HG03520 (cell line): ENCODE measurements at regions not wholly inside any gene's neighbourhood (a gene's known extent, or its start where the extent isn't known, plus 50 kb on each side); places are given as distances from the start of the nearest gene placed in this dataset.
"Not testable (repeated sequence)": the region's sequence is repeated elsewhere in the genome, so short reads cannot be mapped to it uniquely, and the experiment has no call there.

Experiments used
- ATAC-seq: cut with Tn5 transposase; IDR thresholded peaks from one replicate; pipeline ENCODE4 v1.9.1; 2021; ENCODE audit warnings: mild to moderate bottlenecking, moderate library complexity; ENCODE audit not compliant: unreplicated experiment

DNA sequence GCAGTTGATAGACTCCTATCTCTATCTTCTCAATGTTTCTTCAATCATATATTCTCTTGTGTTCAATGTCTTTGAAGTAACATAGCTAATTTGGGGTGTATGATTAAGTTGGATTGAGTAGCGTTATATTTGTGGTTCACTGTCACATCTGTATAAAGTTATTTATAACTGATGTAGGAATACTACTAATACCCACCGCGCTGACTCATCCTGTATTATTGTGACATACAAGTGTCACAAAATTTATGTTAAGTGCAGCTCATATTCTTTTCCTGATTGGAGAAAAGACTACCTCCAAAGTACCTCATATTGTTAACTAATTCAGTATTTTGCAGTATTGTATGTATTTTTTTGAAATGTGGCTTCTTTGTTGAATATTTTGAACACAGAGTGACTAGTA, 940.8 kb downstream of the SLC6A15 start:
- ATAC-seq: no peak

DNA sequence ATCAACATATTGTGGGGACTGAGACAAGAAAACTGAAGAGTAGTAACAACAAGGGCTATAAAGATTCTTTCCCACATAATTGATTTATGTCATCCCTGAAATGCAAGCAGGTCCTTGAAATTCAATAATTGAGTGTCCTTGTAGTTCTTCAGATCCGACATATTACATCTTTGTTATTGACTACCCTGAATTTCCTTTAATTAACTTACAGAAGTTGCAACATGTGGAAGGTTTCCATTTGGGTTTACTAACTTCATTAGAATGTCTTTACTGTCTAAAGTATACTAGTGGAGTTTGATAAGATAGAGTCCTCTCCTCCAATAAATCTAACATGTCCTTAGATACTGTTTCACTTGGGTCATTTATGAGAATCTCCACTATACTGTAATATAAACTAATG, 951.8 kb downstream of the SLC6A15 start:
- no peak for ATAC-seq

DNA sequence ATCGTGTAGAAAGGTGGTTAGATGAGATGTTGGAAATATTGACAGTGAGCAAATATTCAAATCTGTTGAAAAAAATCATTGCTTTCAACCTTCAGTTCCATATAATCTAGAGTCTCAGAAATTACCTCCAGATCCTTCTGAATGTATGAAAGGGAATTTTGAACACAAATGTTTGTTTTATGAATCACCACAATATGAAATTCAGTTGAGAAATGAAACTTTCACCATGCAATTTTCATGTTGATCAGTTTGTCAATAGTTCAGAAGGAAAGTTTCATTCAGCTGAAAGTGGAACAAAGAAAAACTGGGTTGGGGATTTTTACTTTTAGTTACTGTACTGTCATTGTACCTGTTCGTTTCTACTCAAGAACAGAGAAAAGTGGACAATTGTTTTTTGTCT, 953.6 kb downstream of the SLC6A15 start:
- no peak for ATAC-seq

DNA sequence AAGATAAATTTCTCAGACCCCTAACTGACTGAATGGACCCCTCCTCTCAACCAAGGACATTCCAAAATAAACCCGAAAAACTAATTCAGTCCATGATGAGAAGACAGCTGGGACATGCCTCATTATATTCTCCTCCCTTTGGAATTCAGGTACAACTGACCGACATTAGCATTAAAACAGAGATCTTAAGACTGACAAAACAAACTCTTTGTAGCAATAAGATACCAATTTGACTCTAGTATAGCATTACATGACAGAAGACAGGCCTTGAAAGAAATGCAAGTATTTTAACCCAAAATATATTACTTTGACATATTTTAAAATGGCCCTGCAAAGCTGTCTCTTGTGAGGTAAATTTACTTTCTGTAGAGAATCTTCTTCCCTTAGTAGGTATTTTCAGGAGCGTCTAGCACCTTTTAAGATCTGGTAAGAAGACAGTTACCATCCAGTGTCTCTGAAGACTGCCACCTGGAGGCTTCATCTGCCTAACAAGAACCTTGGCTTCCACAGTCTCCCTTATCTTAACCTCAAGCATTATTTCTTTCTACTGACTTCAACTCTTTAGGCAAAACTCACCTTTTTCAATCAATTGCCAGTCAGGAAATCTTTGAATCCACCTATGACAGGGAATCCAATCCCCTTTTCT, 957.5 kb downstream of the SLC6A15 start:
- no peak for ATAC-seq

DNA sequence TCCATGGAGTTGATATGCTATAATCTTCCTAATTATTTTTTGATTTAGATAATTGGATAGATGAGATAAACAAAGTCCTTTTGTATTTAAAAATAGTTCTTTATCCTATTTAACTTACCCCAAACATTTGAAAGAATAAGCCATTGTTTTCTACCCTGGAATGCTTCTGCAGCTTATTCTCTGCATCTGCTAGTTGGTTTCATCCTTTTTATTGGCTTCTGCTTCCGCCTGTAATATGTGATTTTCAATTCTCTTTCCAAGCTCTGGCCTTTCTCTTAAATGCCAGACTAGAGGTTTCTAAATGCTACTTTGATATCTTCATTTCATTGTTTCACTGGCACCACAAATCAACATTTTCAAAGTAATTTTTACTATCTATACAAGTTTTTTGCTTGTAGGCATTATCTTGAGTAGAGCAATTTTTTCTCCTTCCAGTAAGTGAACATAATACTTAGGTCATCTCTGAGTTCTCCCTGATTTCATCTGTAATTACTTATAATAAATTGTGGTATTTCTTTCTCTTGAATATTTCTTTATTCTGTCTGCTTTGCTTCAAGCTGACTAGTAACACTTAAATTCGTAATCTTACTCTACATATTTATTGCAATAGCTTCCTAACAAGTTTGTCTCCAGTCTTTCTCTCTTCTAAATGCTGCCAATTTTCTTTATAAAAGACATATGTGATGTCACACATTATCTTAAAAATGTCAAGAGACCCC, 958.4 kb downstream of the SLC6A15 start:
- ATAC-seq: no peak

DNA sequence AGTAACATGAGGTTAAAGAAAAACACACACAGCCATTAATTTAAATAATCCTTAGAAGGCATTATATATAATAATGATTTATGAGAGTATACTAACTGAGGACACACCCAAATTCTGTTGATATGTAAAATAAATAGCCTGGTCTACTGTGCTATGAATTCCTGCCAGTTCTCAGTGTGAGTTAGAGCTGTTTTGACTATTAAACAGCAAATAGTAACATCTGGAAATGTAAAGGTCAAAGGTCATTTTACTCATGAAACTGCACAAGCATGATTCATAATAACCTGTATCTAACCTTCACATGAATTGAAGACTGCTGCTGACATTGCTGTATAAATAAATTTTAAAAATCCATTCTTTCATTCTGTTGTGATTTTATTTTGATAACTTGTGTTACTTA, 966.7 kb downstream of the SLC6A15 start:
- no peak for ATAC-seq

DNA sequence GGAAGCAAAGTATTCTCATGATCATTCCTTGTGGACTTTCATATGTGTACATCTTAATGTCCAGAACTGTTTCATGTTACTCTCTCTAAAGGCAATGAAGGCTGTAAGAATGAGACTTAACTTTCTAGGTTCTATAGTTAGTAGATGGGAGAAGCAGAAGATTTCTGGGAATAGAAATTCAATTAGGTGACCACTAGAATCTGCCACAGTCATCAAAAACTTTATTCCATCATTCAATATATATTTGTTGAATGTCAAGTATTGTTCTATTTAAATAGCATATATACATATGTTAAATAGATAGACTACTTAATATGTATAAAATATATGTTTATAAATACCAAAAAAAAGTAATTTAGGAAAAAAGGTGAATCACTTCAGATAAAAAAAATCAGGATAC, 972.9 kb downstream of the SLC6A15 start:
- ATAC-seq: no peak

DNA sequence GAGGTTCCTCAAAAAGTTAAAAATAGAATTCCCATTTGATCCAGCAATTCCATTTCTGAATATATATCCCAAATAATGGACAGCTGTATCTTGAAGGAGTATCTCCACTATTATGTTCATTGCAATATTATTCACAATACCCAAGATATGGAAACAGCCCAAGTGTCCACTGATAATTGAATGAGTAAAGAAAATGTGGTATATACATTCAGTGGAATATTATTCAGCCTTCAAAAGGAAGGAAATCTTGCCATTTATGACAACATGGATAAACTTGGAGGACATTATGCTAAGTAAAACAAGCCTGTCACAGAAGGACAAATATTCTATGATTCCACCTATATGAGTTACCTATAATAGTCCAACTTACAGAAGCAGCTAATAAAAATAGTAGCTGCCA, 979.0 kb downstream of the SLC6A15 start:
- no peak for ATAC-seq

DNA sequence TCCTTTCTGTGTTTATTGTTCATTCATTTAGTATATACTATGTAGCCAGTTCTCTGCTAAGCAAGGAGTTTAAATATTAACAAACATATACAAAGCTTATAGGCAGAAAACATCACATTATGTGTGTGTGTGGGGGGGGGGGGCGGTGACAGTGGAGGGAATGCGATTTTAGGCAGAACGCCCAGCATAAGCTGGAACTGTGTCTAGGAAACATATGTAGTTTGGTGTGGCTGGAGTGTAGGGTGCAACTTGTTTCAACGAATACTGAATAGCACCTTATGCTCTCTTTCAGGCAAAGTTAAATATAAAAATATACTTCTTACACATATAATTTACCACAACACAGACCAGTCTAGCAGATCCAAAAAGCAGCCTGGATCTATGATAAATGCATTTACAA, 980.6 kb downstream of the SLC6A15 start:
- no peak for ATAC-seq

DNA sequence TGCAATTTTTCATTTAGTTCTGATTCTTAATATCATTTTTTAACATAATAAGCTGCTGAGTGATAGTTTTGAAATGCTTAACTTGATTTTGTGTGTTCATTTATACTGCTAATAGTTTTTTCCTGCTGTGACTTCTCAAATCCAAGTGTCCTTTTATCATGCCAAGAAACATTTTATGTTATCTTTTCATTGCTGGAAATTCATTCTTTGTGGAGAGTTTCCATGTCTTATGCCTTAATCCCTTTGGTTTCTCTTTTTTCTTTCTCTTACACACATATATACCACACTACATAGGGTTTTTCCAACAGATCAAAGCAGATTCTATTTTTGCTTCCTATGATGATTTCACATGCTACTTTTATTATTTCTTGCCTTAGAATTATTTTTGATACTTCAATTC, 981.1 kb downstream of the SLC6A15 start:
- no peak for ATAC-seq

DNA sequence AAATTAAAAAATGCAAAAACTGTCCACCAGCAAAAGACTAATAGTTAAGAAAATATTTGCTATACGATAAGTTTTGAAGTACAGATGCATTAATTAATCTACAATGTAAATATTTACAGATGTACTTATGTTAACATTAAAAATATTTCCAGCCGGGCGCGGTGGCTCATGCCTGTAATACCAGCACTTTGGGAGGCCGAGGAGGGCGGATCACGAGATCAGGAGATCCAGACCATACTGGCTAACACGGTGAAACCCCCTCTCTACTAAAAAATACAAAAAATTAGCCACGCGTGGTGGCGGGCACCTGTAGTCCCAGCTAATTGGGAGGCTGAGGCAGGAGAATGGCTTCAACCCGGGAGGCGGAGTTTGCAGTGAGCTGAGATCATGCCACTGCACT, 982.8 kb downstream of the SLC6A15 start:
- ATAC-seq: not testable (repeated sequence)

DNA sequence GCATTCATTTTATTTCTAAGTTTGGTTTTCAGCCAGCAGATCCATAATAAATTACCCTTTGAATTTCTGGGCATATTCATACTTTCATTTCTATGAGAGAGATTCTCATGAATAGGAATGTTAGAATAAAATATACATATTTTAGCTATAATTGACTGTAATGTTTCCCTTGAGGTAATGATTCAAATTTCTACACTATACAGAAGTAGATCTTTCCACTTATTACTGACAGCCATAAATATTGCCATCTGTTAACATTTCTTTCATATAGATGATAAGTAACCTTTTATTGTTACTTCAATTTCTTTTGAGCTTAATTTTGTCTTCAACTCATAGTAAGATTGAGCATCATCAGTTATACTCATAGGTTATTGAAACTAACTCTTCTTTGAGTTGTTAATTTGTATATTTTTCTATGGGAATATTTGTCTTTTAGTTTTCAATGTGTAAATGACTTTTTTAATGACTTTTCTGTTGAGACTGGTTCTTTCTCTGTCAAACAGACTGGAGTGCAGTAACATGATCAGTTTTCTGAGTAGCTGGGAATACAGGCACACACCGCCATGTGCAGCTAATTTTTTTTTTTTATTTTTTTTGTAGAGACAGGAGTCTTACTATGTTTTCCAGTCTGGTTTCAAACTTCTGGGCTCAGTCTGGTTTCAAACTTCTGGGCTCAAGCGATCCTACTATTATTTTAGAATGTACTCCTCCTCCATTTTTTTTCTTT, 991.6 kb downstream of the SLC6A15 start:
- ATAC-seq: no peak

DNA sequence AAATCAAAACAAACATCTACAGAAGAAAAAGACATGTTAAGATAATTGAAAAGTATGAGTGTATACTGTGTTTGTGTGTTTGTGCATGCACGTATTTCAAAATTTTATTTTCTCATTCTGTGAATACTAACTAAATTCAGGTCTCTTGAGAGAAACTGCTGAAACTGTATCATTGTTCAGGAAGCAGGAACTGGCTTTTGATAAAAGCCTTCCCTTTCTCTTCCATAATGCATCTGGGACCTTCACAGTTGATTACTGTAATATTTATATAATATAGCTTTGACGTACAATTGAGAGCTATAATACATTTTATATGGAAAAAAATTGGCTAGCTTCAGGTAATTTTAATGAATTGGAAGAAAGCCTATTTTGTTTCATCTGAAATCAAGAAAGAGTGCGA, 993.5 kb downstream of the SLC6A15 start:
- ATAC-seq: no peak

DNA sequence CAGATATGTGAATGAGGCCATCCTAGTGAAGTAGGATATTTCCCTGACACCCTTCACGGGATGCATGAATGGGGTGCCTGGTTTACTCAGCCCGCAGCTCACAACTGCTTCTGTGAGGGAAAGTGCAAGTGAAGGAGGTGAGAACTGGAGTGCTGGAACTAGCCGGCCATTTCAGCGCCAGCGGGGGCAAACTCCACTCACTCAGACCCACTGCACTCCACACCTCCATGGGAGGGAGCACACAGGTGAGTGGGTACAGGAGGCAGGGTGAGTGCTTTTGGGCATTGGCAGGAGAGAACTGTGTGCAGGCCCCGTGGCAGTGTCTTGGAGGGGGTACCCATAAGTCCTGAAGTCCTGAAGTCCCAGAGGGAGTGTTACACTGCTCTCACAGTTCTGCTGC, 1008.4 kb downstream of the SLC6A15 start:
- no peak for ATAC-seq

DNA sequence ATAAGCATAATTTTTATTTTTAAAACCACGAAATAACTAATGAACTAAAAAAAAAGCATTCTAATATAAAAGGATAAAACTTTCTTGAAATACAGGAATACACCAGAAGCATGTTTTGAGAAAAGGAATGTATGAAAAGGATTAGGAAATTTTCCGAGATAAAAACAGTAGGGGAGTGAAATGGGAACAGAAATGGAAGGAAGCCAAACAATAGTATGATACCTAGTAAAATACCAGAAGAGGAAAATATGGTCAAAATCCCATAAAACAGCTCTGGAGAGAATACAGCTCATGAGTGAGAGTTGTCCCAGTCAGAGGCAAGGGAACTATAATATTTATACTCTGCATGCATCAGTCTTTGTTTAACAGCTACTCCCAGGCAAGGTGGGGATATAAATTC, 1016.2 kb downstream of the SLC6A15 start:
- no peak for ATAC-seq

DNA sequence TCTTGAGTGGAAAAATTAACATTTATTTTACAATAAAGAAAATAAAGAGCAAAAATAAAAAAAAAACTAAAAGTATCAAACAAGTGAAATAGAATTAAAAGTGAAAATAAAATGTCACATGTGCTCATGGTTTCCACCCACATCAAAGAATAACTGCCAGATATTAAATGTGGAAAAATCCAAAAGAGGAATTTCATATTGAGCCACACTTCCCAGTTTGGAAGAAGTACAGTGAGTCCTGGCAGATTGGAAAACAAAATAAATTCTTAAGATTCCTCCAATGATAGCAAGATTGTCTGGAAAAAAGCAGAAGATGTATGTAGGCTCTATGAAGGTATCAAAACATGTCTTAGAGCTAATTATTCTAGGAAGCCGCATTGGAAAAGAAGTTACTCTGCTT, 1019.5 kb downstream of the SLC6A15 start:
- no peak for ATAC-seq

DNA sequence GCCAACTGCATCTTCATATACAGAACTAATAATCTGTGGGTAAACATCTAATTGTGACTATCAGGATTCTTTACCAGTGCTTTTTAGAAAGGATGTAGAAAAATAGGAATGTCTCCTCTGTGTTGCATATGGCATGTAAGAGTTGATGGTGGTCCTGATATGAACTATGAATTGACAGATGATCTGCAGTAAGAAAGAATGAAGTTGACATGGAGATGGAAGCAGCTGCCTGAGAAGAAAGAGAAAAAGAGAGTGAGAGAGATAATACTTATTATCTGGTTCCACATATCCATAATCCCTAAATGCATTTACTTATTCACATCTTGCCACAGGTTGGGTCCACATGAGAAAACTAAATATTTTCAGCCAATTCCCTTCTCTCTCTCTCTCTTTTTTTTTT, 1022.9 kb downstream of the SLC6A15 start:
- ATAC-seq: no peak

DNA sequence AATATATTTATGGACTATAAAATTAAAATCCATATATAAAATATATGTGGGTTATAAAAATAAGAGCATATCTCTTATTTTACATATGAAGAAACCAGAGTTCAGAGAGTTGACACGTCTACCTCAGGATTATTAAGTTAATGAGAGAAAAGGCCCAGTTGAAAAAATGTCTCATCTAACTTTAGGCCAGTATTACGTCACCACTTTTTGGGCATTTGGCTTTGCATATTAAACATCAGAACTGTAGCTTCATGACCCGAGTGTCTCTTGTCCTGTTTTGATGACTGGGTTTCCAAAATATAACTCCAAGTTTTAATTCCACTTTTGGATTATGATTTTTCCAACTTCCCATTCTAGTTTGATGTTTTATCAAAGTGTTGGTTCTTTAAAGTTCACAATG, 1026.1 kb downstream of the SLC6A15 start:
- no peak for ATAC-seq

DNA sequence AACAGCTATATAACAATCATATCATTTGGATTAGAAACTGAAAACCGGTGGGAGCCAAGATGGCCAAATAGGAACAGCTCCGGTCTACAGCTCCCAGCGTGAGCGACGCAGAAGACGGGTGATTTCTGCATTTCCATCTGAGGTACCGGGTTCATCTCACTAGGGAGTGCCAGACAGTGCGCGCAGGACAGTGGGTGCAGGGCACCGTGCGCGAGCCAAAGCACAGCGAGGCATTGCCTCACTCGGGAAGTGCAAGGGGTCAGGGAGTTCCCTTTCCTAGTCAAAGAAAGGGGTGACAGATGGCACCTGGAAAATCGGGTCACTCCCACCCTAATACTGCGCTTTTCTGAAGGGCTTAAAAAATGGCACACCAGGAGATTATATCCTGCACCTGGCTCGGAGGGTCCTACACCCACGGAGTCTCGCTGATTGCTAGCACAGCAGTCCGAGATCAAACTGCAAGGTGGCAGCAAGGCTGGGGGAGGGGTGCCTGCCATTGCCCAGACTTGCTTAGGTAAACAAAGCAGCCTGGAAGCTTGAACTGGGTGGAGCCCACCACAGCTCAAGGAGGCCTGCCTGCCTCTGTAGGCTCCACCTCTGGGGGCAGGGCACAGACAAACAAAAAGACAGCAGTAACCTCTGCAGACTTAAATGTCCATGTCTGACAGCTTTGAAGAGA, 1041.5 kb downstream of the SLC6A15 start:
- ATAC-seq: not testable (repeated sequence)

DNA sequence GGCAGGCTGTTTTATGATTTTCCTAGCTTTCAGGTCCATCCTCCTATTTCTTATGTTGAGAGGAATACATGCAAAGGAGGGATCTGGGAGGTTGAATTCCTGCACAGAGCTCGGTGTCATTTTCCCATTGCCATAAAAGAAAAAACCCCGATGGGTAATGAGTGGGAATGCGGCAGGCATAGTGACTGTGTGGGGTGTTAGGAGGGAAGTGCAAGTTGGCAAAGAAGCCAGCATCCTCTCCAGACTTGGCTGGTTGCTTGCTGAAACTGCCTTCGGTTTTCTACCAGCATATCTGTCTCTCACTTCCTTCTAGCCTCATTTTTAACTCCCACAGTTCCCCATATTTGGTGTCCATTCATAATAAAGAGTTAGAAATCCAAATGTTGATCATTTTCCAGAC, 1046.1 kb downstream of the SLC6A15 start:
- ATAC-seq: no peak

DNA sequence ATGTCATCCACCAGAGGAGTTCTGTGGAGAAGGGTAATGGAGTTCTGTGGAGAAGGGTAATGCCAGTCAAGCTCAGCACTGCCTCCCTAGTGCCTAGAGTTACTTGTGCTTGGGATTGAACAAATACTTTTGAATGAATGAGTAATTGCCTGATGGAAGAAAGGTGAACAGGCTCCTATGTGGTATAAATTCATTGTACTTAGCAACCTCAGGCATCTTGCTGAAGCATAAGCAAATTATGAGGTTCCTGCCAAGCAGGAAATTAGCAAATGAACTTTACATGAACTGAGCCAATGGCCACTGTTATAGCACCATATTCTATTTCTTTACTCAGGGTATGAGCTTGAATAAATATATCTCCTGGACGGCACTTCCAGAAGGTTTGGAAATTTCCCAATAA, 1047.2 kb downstream of the SLC6A15 start:
- ATAC-seq: no peak

DNA sequence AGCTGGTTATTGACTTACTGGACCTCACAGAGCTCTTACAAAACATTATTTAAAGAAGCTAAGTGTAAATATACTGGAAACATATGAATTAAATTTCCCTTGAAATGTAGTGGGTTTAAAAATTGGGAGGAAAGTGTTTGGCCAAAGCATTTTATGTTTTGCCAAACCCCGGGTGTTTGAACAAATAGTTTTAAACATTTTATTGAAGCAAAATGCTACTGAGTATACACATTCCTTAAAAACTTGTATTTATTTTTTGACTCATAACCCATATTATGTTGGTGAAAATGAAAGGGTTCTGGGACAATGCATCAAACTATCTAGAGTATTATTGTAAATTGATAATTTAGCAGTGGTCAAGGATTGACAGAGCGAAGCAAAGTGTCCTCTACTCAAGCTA, 1048.5 kb downstream of the SLC6A15 start:
- no peak for ATAC-seq
